ENCODE measurements at regions not wholly inside any gene's neighbourhood (a gene's known extent, or its start where the extent isn't known, plus 50 kb on each side); places are given as distances from the start of the nearest gene placed in this dataset.

DNA sequence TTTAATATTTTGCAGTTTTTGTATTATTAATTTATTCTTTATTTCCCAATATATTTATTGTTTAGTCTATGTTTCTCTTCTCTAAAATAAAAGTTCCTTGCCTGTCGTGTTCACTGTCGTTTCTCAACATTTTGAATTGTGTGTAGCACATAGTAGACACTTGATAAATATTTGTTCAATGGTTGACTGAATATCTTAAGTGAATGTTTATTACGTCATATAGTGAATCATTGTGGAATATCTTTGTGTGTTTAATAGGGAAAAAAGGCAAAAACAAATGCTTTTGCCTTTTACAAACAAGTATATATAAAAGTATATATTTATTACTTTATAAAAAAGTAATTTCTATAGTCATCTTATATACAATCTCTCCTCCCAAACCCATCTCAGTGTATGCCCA lies 572.3 kb downstream of the EPHA3 start:
- TF ChIP-seq FOXA2 (IDR thresholded peaks at IDR 0.05) (no peak), JUND (IDR thresholded peaks at IDR 0.05) (no peak), HNF4G (IDR thresholded peaks at IDR 0.05) (no peak), RAD21 (IDR thresholded peaks at IDR 0.05) (no peak), HNF4A (conservative IDR thresholded peaks at IDR 0.05) (no peak), RXRA (IDR thresholded peaks at IDR 0.05) (no peak), EGR1 (IDR thresholded peaks at IDR 0.05; ENCODE audit: low read depth in 2 of 2) (no peak), NR2F2 (IDR thresholded peaks at IDR 0.05) (no peak)
- TF ChIP-seq, protein P1, sequence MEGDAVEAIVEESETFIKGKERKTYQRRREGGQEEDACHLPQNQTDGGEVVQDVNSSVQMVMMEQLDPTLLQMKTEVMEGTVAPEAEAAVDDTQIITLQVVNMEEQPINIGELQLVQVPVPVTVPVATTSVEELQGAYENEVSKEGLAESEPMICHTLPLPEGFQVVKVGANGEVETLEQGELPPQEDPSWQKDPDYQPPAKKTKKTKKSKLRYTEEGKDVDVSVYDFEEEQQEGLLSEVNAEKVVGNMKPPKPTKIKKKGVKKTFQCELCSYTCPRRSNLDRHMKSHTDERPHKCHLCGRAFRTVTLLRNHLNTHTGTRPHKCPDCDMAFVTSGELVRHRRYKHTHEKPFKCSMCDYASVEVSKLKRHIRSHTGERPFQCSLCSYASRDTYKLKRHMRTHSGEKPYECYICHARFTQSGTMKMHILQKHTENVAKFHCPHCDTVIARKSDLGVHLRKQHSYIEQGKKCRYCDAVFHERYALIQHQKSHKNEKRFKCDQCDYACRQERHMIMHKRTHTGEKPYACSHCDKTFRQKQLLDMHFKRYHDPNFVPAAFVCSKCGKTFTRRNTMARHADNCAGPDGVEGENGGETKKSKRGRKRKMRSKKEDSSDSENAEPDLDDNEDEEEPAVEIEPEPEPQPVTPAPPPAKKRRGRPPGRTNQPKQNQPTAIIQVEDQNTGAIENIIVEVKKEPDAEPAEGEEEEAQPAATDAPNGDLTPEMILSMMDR (IDR thresholded peaks at IDR 0.05; ENCODE audit: low read depth, low read length, missing input control) = no peak
- TF ChIP-seq, protein P2, sequence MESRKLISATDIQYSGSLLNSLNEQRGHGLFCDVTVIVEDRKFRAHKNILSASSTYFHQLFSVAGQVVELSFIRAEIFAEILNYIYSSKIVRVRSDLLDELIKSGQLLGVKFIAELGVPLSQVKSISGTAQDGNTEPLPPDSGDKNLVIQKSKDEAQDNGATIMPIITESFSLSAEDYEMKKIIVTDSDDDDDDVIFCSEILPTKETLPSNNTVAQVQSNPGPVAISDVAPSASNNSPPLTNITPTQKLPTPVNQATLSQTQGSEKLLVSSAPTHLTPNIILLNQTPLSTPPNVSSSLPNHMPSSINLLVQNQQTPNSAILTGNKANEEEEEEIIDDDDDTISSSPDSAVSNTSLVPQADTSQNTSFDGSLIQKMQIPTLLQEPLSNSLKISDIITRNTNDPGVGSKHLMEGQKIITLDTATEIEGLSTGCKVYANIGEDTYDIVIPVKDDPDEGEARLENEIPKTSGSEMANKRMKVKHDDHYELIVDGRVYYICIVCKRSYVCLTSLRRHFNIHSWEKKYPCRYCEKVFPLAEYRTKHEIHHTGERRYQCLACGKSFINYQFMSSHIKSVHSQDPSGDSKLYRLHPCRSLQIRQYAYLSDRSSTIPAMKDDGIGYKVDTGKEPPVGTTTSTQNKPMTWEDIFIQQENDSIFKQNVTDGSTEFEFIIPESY (IDR thresholded peaks at IDR 0.05) = no peak
- TF ChIP-seq, protein P3, sequence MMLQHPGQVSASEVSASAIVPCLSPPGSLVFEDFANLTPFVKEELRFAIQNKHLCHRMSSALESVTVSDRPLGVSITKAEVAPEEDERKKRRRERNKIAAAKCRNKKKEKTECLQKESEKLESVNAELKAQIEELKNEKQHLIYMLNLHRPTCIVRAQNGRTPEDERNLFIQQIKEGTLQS (IDR thresholded peaks at IDR 0.05) = no peak
- TF ChIP-seq, protein P4, sequence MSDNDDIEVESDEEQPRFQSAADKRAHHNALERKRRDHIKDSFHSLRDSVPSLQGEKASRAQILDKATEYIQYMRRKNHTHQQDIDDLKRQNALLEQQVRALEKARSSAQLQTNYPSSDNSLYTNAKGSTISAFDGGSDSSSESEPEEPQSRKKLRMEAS (IDR thresholded peaks at IDR 0.05) = no peak
- Histone ChIP-seq H3K4me1 (ENCODE audit: control insufficient read depth in 4 of 4, insufficient read depth in 4 of 4, low read length in 3 of 4) (no peaks in the 10 kb centered on the region), H3K27me3 (ENCODE audit: control insufficient read depth in 4 of 4, insufficient read depth in 4 of 4, low read length in 3 of 4) (no peaks in the 10 kb centered on the region)

DNA sequence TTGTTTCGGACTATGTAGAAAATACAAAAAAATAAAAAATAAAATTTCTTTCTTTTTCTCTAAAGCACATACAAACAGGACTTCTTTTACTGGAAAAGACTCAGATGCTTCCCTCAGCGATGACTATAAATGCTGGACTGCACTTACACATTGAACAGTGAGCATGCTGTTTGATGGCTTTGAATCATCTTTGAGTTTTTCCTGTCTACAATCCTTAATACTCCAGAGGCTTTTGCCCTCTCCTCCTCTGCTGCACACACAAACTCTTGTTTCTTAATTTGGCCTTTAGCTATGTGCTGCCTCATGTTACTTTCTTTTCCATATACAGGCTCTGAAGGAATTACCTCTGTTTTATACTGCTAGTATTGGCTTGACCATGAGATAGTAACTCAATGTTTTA lies 575.1 kb downstream of the EPHA3 start:
- Histone ChIP-seq H3K36me3 (ENCODE audit: control insufficient read depth in 4 of 4, insufficient read depth in 3 of 4, low read depth in 1 of 4, low read length in 3 of 4) (no peaks in the 10 kb centered on the region), H3K4me3 (ENCODE audit: low read depth in 1 of 3, low read length in 3 of 3) (no peak overlapping the region), H3K27me3 (ENCODE audit: control insufficient read depth in 4 of 4, insufficient read depth in 4 of 4, low read length in 3 of 4) (no peaks in the 10 kb centered on the region), H3K4me1 (ENCODE audit: control insufficient read depth in 4 of 4, insufficient read depth in 4 of 4, low read length in 3 of 4) (no peaks in the 10 kb centered on the region), H3K9ac (ENCODE audit: low read depth in 1 of 2, low read length in 2 of 2) (no peak overlapping the region), H3K9me3 (ENCODE audit: control insufficient read depth in 4 of 4, low read length in 3 of 4) (no peaks in the 10 kb centered on the region), H3K27ac (ENCODE audit: low read depth in 1 of 2, low read length in 2 of 2) (no peak overlapping the region)
- WGBS = 73% methylated on average over 2 of the region's 2 CpGs
- no peak for DNase-seq (ENCODE audit: low spot score)
- TF ChIP-seq FOXA2 (IDR thresholded peaks at IDR 0.05) (no peak), HNF4G (IDR thresholded peaks at IDR 0.05) (no peak), NR2F2 (IDR thresholded peaks at IDR 0.05) (no peak), RAD21 (IDR thresholded peaks at IDR 0.05) (no peak), GABPA (IDR thresholded peaks at IDR 0.05 in 1 of 2, conservative IDR thresholded peaks at IDR 0.05 in 1 of 2) (no peak), TAF1 (conservative IDR thresholded peaks at IDR 0.05) (no peak), HNF4A (conservative IDR thresholded peaks at IDR 0.05) (no peak), SP1 (IDR thresholded peaks at IDR 0.05) (no peak), YY1 (IDR thresholded peaks at IDR 0.05) (no peak), JUND (IDR thresholded peaks at IDR 0.05) (no peak), EGR1 (IDR thresholded peaks at IDR 0.05; ENCODE audit: low read depth in 2 of 2) (no peak), FOXA1 (IDR thresholded peaks at IDR 0.05) (no peak), RXRA (IDR thresholded peaks at IDR 0.05) (no peak)
- TF ChIP-seq, protein P1 (IDR thresholded peaks at IDR 0.05; ENCODE audit: low read depth, low read length, missing input control) = no peak
- TF ChIP-seq, protein P5, sequence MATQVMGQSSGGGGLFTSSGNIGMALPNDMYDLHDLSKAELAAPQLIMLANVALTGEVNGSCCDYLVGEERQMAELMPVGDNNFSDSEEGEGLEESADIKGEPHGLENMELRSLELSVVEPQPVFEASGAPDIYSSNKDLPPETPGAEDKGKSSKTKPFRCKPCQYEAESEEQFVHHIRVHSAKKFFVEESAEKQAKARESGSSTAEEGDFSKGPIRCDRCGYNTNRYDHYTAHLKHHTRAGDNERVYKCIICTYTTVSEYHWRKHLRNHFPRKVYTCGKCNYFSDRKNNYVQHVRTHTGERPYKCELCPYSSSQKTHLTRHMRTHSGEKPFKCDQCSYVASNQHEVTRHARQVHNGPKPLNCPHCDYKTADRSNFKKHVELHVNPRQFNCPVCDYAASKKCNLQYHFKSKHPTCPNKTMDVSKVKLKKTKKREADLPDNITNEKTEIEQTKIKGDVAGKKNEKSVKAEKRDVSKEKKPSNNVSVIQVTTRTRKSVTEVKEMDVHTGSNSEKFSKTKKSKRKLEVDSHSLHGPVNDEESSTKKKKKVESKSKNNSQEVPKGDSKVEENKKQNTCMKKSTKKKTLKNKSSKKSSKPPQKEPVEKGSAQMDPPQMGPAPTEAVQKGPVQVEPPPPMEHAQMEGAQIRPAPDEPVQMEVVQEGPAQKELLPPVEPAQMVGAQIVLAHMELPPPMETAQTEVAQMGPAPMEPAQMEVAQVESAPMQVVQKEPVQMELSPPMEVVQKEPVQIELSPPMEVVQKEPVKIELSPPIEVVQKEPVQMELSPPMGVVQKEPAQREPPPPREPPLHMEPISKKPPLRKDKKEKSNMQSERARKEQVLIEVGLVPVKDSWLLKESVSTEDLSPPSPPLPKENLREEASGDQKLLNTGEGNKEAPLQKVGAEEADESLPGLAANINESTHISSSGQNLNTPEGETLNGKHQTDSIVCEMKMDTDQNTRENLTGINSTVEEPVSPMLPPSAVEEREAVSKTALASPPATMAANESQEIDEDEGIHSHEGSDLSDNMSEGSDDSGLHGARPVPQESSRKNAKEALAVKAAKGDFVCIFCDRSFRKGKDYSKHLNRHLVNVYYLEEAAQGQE (IDR thresholded peaks at IDR 0.05) = no peak
- TF ChIP-seq, protein P2 (IDR thresholded peaks at IDR 0.05) = no peak
- TF ChIP-seq, protein P3 (IDR thresholded peaks at IDR 0.05) = no peak
- TF ChIP-seq, protein P4 (IDR thresholded peaks at IDR 0.05) = no peak

More for the DNA sequence above, 572.3 kb downstream of the EPHA3 start:
- Histone ChIP-seq H3K9ac (ENCODE audit: low read depth in 1 of 2, low read length in 2 of 2) (no peak overlapping the region), H3K36me3 (ENCODE audit: control insufficient read depth in 4 of 4, insufficient read depth in 3 of 4, low read depth in 1 of 4, low read length in 3 of 4) (no peaks in the 10 kb centered on the region), H3K9me3 (ENCODE audit: control insufficient read depth in 4 of 4, low read length in 3 of 4) (no peaks in the 10 kb centered on the region), H3K4me3 (ENCODE audit: low read depth in 1 of 3, low read length in 3 of 3) (no peak overlapping the region), H3K27ac (ENCODE audit: low read depth in 1 of 2, low read length in 2 of 2) (no peak overlapping the region)
- no peak for DNase-seq (ENCODE audit: low spot score)
- WGBS = 64% methylated on average over 3 of the region's 3 CpGs
